LNCAP (cell line): ENCODE measurements at regions not wholly inside any gene's neighbourhood (a gene's known extent, or its start where the extent isn't known, plus 50 kb on each side); places are given as distances from the start of the nearest gene placed in this dataset.

ENCODE experiments used
- CTCF ChIP-seq: fragments of 450-650 bp; IDR thresholded peaks from 2 replicates; pipeline ENCODE4 v1.5.1; 2017; ENCODE audit warnings: mild to moderate bottlenecking

- no peak for TF ChIP-seq CTCF
Measured at GRCh38 chr2:60064687-60065389, 488.6 kb downstream of the BCL11A start.

GRCh38 chr2:60058781-60059180 lies 494.7 kb downstream of the BCL11A start:
- TF ChIP-seq CTCF = no peak

- no peak for TF ChIP-seq CTCF
Measured at GRCh38 chr2:60054571-60055340, 498.7 kb downstream of the BCL11A start.

- TF ChIP-seq CTCF = no peak
Measured at GRCh38 chr2:60053791-60054190, 499.7 kb downstream of the BCL11A start.

GRCh38 chr2:60052601-60053000 lies 500.9 kb downstream of the BCL11A start:
- TF ChIP-seq CTCF = no peak

- TF ChIP-seq CTCF = no peak
Measured at GRCh38 chr2:60051991-60052390, 501.5 kb downstream of the BCL11A start.

GRCh38 chr2:60047944-60048525 lies 505.4 kb downstream of the BCL11A start:
- no peak for TF ChIP-seq CTCF
